Renal cortex interstitium (tissue), 11 donors: ENCODE measurements at regions not wholly inside any gene's neighbourhood (a gene's known extent, or its start where the extent isn't known, plus 50 kb on each side); places are given as distances from the start of the nearest gene placed in this dataset.
"Not testable (repeated sequence)": the region's sequence is repeated elsewhere in the genome, so short reads cannot be mapped to it uniquely, and the experiment has no call there.

Experiments
- DNase-seq, 11 donors: peaks; one replicate each; pipeline ENCODE4 v3.0.0-alpha.2; 2013; ENCODE audit warnings: low read depth in 9 of 11, low spot score in 4 of 11; ENCODE audit errors: extremely low read depth in 1 of 11

GRCh38 chr5:74471875-74472274 lies 168.7 kb downstream of the ENC1 start:
- no peak for DNase-seq

- no peak for DNase-seq
Observed at GRCh38 chr5:74469234-74469994, 171.1 kb downstream of the ENC1 start.

DNA sequence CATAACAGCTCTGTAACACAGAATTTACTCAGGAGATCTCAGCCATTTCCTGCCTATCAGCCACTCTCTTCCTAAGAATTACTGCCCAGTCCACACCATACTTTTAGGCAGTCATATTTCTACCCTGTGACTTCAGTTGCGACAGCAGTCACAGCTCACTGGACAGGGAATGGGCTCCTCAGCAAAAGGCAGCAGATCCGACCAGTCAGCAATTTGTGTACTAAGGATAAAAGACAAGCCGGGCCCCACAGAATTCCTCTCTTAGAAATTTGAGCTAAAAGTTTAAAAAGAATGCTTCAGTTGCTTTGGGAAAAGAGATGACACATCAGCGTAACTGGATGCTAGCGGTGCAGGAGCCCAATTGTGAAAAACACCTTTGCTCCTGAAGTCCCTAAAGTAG lies 172.1 kb downstream of the ENC1 start:
- DNase-seq: no peak

- DNase-seq: no peak
Observed at GRCh38 chr5:74465724-74466123, 174.8 kb downstream of the ENC1 start.

DNA sequence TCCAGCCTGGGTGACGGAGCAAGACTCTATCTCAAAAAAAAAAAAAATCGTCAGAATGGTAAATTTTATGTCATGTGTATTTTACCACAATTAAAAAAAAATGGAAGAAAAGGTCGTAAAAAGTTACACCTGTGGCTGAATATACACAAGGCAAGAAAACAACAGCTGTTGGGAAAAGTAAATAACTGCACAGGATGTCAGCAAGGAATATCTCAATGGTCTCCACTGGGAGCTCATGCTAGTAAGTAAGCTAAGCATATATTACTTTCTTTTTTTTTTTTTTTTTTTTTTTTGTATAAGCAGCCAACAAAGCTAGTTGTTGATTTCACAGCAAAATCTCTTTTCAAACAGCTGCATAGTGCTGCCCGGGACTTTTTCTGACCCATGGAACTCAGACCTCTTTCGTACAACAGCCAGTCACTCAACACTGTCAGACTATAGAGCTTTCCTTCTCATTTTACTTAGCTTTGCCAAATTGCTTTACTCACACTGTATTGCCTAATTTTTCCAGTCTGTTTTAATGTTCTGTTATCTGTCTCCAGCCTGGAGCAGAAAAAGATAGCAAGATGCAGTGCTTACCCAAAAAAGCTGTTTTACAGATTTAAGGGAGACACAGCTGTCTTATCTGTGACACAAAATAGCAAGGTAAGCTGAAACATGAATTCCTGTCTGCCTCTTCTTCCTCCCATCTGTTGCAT lies 175.9 kb downstream of the ENC1 start:
- DNase-seq: no peak

GRCh38 chr5:74462356-74462755 lies 178.2 kb downstream of the ENC1 start:
- DNase-seq: no peak

GRCh38 chr5:74461251-74461650 lies 179.3 kb downstream of the ENC1 start:
- no peak for DNase-seq

DNA sequence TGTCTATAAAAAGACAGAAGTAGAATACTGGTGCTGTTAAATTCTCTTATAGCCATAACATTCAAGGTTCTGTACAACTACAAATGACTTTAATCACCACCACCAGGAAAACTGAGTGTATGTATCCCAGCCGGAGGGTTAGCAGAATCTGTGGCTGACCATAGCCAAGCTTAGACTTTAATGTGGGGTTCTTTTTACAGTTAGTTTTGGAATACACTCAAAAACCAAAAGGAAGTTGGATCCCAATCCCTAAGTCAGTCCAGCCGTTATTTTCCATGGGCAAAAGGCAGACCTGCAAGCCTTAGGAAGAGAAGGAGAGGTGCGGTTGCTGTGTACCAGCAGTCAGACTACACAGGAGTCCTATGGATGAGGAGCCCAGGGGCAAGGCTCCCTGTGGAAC lies 179.8 kb downstream of the ENC1 start:
- no peak for DNase-seq

DNA sequence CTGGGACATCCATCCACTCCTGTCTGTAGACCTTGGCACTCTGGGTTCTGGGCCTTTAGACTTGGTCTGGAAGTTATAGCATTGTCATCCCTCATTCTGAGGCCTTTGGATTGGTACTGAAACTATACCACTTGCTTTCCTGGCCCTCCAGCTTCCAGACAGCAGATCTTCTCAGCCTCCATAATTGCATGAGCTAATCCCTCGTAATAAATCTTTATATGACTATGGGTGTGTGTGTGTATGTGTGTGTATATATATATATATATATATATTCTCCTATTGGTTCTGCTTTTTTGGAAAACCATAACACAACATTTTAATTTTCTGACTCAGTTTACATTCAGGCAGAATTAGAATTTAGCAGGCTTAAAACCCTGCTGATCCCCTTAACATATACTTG lies 180.5 kb downstream of the ENC1 start:
- no peak for DNase-seq

- DNase-seq: peak in 1 of 11 donors; percentile 15
Observed at GRCh38 chr5:74457876-74458275, 182.7 kb downstream of the ENC1 start.

GRCh38 chr5:74454263-74455030 lies 186.1 kb downstream of the ENC1 start:
- no peak for DNase-seq

DNA sequence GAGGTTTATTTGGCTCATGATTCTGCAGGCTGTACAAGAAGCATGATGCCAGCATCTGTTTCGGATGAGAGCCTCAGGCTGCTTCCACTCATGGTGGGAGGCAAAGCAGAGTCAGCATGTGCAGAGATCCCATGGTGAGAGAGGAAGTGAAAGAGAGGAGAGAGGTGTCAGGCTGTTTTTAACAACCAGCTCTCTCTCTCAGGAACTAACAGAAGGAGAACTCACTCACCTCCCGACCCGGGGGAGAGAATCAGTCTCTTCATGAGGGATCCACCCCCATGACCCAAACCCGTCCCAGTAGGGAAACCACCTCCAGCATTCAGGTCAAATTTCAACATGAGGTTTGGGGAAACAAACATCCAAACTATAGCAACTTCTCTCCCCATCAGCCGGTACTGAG lies 187.7 kb downstream of the ENC1 start:
- DNase-seq: no peak

DNA sequence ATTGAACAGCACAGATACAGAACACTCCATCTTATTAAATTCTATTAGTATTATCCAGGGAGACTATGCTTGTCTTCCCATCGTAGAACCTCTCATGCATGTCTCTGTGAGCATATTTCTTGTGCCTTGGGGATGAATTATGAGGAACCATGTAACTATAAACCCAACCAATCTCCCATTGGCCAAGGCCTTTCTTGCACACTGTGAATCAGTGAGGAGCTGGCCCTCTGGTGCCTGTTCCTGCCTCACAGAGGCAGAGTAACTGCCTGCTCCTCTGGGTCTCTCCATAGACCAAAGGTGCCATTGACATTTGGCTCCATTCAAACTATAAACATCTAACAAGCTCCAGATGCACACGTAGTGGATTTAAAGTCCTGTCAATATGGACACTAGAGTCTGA lies 190.4 kb downstream of the ENC1 start:
- no peak for DNase-seq

- DNase-seq: no peak
Observed at GRCh38 chr5:74446725-74447241, 193.7 kb downstream of the ENC1 start.

DNA sequence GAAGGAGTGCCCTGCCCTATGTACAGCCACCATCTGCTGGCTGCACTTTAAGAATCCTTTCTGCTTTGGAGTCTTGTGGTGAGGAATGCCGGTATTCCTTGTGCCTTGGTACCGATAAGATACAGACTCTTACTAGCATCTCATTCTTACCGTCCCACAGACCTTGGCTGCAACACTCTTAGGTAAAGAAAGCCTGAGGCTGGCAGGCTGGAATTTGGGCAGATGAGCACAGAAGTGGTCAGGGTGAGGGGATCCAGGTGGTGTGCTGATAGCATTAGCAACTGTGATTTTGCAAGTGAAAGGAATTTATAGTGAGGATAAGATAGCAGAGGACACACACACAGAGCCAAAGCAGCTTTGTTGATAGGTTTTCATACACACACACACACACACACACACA lies 198.1 kb downstream of the ENC1 start:
- no peak for DNase-seq

GRCh38 chr5:74441616-74442015 lies 198.9 kb downstream of the ENC1 start:
- DNase-seq: no peak

DNA sequence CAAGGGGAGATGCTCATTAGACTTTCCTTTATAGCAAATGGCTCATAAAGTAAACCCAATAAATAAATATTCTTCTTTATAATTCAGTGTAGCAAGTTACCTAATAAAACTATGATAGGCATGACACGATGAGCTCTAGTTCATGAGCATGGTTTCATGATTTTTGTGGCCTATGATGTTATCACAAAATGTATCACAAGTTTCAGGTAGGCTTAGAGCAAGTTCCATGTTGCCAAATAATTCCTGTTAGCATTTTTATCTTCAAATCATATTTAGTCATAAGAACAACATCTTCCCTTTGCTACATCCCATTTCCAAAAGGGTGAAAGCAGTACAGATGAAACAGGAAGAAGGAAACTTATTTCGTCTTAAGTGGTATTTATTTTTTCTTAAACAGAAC lies 200.2 kb downstream of the ENC1 start:
- DNase-seq: no peak

GRCh38 chr5:74437870-74438269 lies 202.7 kb downstream of the ENC1 start:
- DNase-seq: not testable (repeated sequence)

GRCh38 chr5:74433896-74434829 lies 206.4 kb downstream of the ENC1 start:
- DNase-seq: no peak
